Neuron (in vitro differentiated cells): ENCODE measurements at regions not wholly inside any gene's neighbourhood (a gene's known extent, or its start where the extent isn't known, plus 50 kb on each side); places are given as distances from the start of the nearest gene placed in this dataset.

Experiments used
- H2AFZ ChIP-seq: one replicate; pipeline ENCODE4 v1.6.1; 2013; ENCODE audit warnings: low read depth, mild to moderate bottlenecking, inconsistent platforms, low read length, moderate library complexity
- H3K27me3 ChIP-seq: one replicate; pipeline ENCODE4 v1.6.1; 2013; ENCODE audit warnings: low read length; ENCODE audit not compliant: insufficient read depth
- H3K36me3 ChIP-seq: one replicate; pipeline ENCODE4 v1.6.1; 2013; ENCODE audit warnings: low read length; ENCODE audit not compliant: insufficient read depth
- H3K4me1 ChIP-seq: one replicate; pipeline ENCODE4 v1.6.1; 2013; ENCODE audit warnings: low read length; ENCODE audit not compliant: insufficient read depth
- H3K4me3 ChIP-seq: 2 replicates; pipeline ENCODE4 v1.5.1; 2013; ENCODE audit warnings: mild to moderate bottlenecking, low read length, moderate library complexity
- H3K9me3 ChIP-seq: one replicate; pipeline ENCODE4 v1.6.1; 2013; ENCODE audit warnings: low read length

GRCh38 chr4:149870008-149870407 lies 54.4 kb upstream of the IQCM start:
- no peak overlapping the region for H3K4me3 ChIP-seq
- H2AFZ ChIP-seq = no peak overlapping the region
- no peaks in the 10 kb centered on the region for H3K4me1 ChIP-seq
- H3K27me3 ChIP-seq = no peaks in the 10 kb centered on the region
- no peaks in the 10 kb centered on the region for H3K9me3 ChIP-seq
- no peaks in the 10 kb centered on the region for H3K36me3 ChIP-seq

- H3K4me3 ChIP-seq = no peak overlapping the region
- H3K27me3 ChIP-seq = no peaks in the 10 kb centered on the region
- H3K4me1 ChIP-seq = no peaks in the 10 kb centered on the region
- no peak overlapping the region for H2AFZ ChIP-seq
- no peaks in the 10 kb centered on the region for H3K9me3 ChIP-seq
- H3K36me3 ChIP-seq = no peaks in the 10 kb centered on the region
Measured at GRCh38 chr4:149881744-149882143, 66.1 kb upstream of the IQCM start.

- H3K9me3 ChIP-seq = no peaks in the 10 kb centered on the region
- no peak overlapping the region for H3K4me3 ChIP-seq
- H3K36me3 ChIP-seq = no peaks in the 10 kb centered on the region
- no peaks in the 10 kb centered on the region for H3K27me3 ChIP-seq
- H2AFZ ChIP-seq = no peak overlapping the region
- H3K4me1 ChIP-seq = no peaks in the 10 kb centered on the region
Measured at GRCh38 chr4:149882251-149882650, 66.6 kb upstream of the IQCM start.

- no peaks in the 10 kb centered on the region for H3K36me3 ChIP-seq
- H3K4me1 ChIP-seq = no peaks in the 10 kb centered on the region
- H3K4me3 ChIP-seq = no peak overlapping the region
- no peaks in the 10 kb centered on the region for H3K9me3 ChIP-seq
- no peak overlapping the region for H2AFZ ChIP-seq
- H3K27me3 ChIP-seq = no peaks in the 10 kb centered on the region
Measured at GRCh38 chr4:149884046-149884445, 68.4 kb upstream of the IQCM start.

- no peaks in the 10 kb centered on the region for H3K27me3 ChIP-seq
- no peak overlapping the region for H3K4me3 ChIP-seq
- H3K9me3 ChIP-seq = no peaks in the 10 kb centered on the region
- no peaks in the 10 kb centered on the region for H3K4me1 ChIP-seq
- H2AFZ ChIP-seq = no peak overlapping the region
- H3K36me3 ChIP-seq = no peaks in the 10 kb centered on the region
Measured at GRCh38 chr4:149884529-149885181, 69.0 kb upstream of the IQCM start.

GRCh38 chr4:149885896-149886295 lies 70.3 kb upstream of the IQCM start:
- no peaks in the 10 kb centered on the region for H3K4me1 ChIP-seq
- no peak overlapping the region for H3K4me3 ChIP-seq
- no peak overlapping the region for H2AFZ ChIP-seq
- no peaks in the 10 kb centered on the region for H3K36me3 ChIP-seq
- no peaks in the 10 kb centered on the region for H3K27me3 ChIP-seq
- H3K9me3 ChIP-seq = no peaks in the 10 kb centered on the region

GRCh38 chr4:149886786-149887490 lies 71.3 kb upstream of the IQCM start:
- Histone ChIP-seq H3K36me3 (no peaks in the 10 kb centered on the region), H3K4me1 (no peaks in the 10 kb centered on the region), H3K9me3 (no peaks in the 10 kb centered on the region), H3K27me3 (no peaks in the 10 kb centered on the region), H2AFZ (no peak overlapping the region), H3K4me3 (no peak overlapping the region)

GRCh38 chr4:149889991-149890390 lies 74.3 kb upstream of the IQCM start:
- H3K36me3 ChIP-seq = no peaks in the 10 kb centered on the region
- no peaks in the 10 kb centered on the region for H3K4me1 ChIP-seq
- no peaks in the 10 kb centered on the region for H3K9me3 ChIP-seq
- H3K27me3 ChIP-seq = no peaks in the 10 kb centered on the region
- H2AFZ ChIP-seq = no peak overlapping the region
- no peak overlapping the region for H3K4me3 ChIP-seq

- no peaks in the 10 kb centered on the region for H3K27me3 ChIP-seq
- no peaks in the 10 kb centered on the region for H3K36me3 ChIP-seq
- H3K9me3 ChIP-seq = no peaks in the 10 kb centered on the region
- H3K4me3 ChIP-seq = no peak overlapping the region
- H3K4me1 ChIP-seq = no peaks in the 10 kb centered on the region
- no peak overlapping the region for H2AFZ ChIP-seq
Measured at GRCh38 chr4:149890531-149890930, 74.9 kb upstream of the IQCM start.

GRCh38 chr4:149891426-149891825 lies 75.8 kb upstream of the IQCM start:
- Histone ChIP-seq H3K27me3 (no peaks in the 10 kb centered on the region), H3K4me3 (no peak overlapping the region), H2AFZ (no peak overlapping the region), H3K9me3 (no peaks in the 10 kb centered on the region), H3K36me3 (no peaks in the 10 kb centered on the region), H3K4me1 (no peaks in the 10 kb centered on the region)

- H3K4me3 ChIP-seq = no peak overlapping the region
- H2AFZ ChIP-seq = no peak overlapping the region
- H3K27me3 ChIP-seq = no peaks in the 10 kb centered on the region
- no peaks in the 10 kb centered on the region for H3K4me1 ChIP-seq
- no peaks in the 10 kb centered on the region for H3K36me3 ChIP-seq
- H3K9me3 ChIP-seq = no peaks in the 10 kb centered on the region
Measured at GRCh38 chr4:149896432-149896831, 80.8 kb upstream of the IQCM start.

GRCh38 chr4:149897783-149898182 lies 82.1 kb upstream of the IQCM start:
- no peaks in the 10 kb centered on the region for H3K9me3 ChIP-seq
- no peak overlapping the region for H2AFZ ChIP-seq
- H3K4me1 ChIP-seq = no peaks in the 10 kb centered on the region
- H3K36me3 ChIP-seq = no peaks in the 10 kb centered on the region
- H3K4me3 ChIP-seq = no peak overlapping the region
- no peaks in the 10 kb centered on the region for H3K27me3 ChIP-seq

- Histone ChIP-seq H3K36me3 (no peaks in the 10 kb centered on the region), H3K27me3 (no peaks in the 10 kb centered on the region), H2AFZ (no peak overlapping the region), H3K9me3 (no peaks in the 10 kb centered on the region), H3K4me1 (no peaks in the 10 kb centered on the region), H3K4me3 (no peak overlapping the region)
Measured at GRCh38 chr4:149901128-149901527, 85.5 kb upstream of the IQCM start.

- no peaks in the 10 kb centered on the region for H3K4me1 ChIP-seq
- H3K4me3 ChIP-seq = no peak overlapping the region
- H3K9me3 ChIP-seq = no peaks in the 10 kb centered on the region
- no peak overlapping the region for H2AFZ ChIP-seq
- no peaks in the 10 kb centered on the region for H3K36me3 ChIP-seq
- no peaks in the 10 kb centered on the region for H3K27me3 ChIP-seq
Measured at GRCh38 chr4:149902242-149902641, 86.6 kb upstream of the IQCM start.
